ENCODE measurements at regions not wholly inside any gene's neighbourhood (a gene's known extent, or its start where the extent isn't known, plus 50 kb on each side); places are given as distances from the start of the nearest gene placed in this dataset.

- Histone ChIP-seq H3K36me3 (ENCODE audit: control insufficient read depth in 4 of 4, insufficient read depth in 4 of 4, low read length in 4 of 4) (no peaks in the 10 kb centered on the region), H3K27ac (ENCODE audit: low read depth in 1 of 2, low read length in 1 of 2) (no peak overlapping the region), H3K27me3 (ENCODE audit: control insufficient read depth in 3 of 3, insufficient read depth in 3 of 3, low read length in 2 of 3) (no peaks in the 10 kb centered on the region), H3K9ac (ENCODE audit: insufficient read depth in 1 of 2, low read length in 2 of 2) (no peak overlapping the region), H3K4me3 (no peak overlapping the region), H3K9me3 (ENCODE audit: control insufficient read depth in 4 of 4, insufficient read depth in 3 of 4, low read length in 3 of 4) (no peaks in the 10 kb centered on the region), H3K4me1 (ENCODE audit: control insufficient read depth in 5 of 5, insufficient read depth in 5 of 5, low read length in 5 of 5) (peaks cover 0 to 22% (median 8%) of the 10 kb centered on the region in 5 donors)
- no peak for ATAC-seq (ENCODE audit: insufficient read depth, low FRiP score)
- DNase-seq, result no peak
- WGBS, 2 donors, result 74 to 76% methylated on average over 5 of the region's 5 CpGs
- no peak for TF ChIP-seq CTCF (IDR thresholded peaks at IDR 0.05; ENCODE audit: control extremely low read depth, extremely low read depth)
Measured at GRCh38 chr13:44136696-44137268, 236.8 kb upstream of the SERP2 start.

GRCh38 chr13:44137466-44137865, 236.2 kb upstream of the SERP2 start:
- Histone ChIP-seq H3K4me1 (ENCODE audit: control insufficient read depth in 5 of 5, insufficient read depth in 5 of 5, low read length in 5 of 5) (peaks cover 0 to 22% (median 8%) of the 10 kb centered on the region in 5 donors), H3K9ac (ENCODE audit: insufficient read depth in 1 of 2, low read length in 2 of 2) (no peak overlapping the region), H3K36me3 (ENCODE audit: control insufficient read depth in 4 of 4, insufficient read depth in 4 of 4, low read length in 4 of 4) (no peaks in the 10 kb centered on the region), H3K9me3 (ENCODE audit: control insufficient read depth in 4 of 4, insufficient read depth in 3 of 4, low read length in 3 of 4) (no peaks in the 10 kb centered on the region), H3K27ac (ENCODE audit: low read depth in 1 of 2, low read length in 1 of 2) (no peak overlapping the region), H3K27me3 (ENCODE audit: control insufficient read depth in 3 of 3, insufficient read depth in 3 of 3, low read length in 2 of 3) (no peaks in the 10 kb centered on the region), H3K4me3 (no peak overlapping the region)
- no peak for TF ChIP-seq CTCF (IDR thresholded peaks at IDR 0.05; ENCODE audit: control extremely low read depth, extremely low read depth)
- 94 to 100% methylated on average over 1 of the region's 1 CpG for WGBS, 2 donors
- ATAC-seq (ENCODE audit: insufficient read depth, low FRiP score) (no peak), DNase-seq (no peak)

- H3K27me3 ChIP-seq (ENCODE audit: control insufficient read depth in 3 of 3, insufficient read depth in 3 of 3, low read length in 2 of 3), result no peaks in the 10 kb centered on the region
- no peak overlapping the region for H3K27ac ChIP-seq (ENCODE audit: low read depth in 1 of 2, low read length in 1 of 2)
- ATAC-seq (ENCODE audit: insufficient read depth, low FRiP score), result no peak
- no peak for DNase-seq
- TF ChIP-seq CTCF (IDR thresholded peaks at IDR 0.05; ENCODE audit: control extremely low read depth, extremely low read depth), result no peak
- no peaks in the 10 kb centered on the region for H3K9me3 ChIP-seq (ENCODE audit: control insufficient read depth in 4 of 4, insufficient read depth in 3 of 4, low read length in 3 of 4)
- peaks cover 0 to 22% (median 2%) of the 10 kb centered on the region in 5 donors for H3K4me1 ChIP-seq (ENCODE audit: control insufficient read depth in 5 of 5, insufficient read depth in 5 of 5, low read length in 5 of 5)
- 88 to 89% methylated on average over 7 of the region's 7 CpGs for WGBS, 2 donors
- no peak overlapping the region for H3K9ac ChIP-seq (ENCODE audit: insufficient read depth in 1 of 2, low read length in 2 of 2)
- no peak overlapping the region for H3K4me3 ChIP-seq
- H3K36me3 ChIP-seq (ENCODE audit: control insufficient read depth in 4 of 4, insufficient read depth in 4 of 4, low read length in 4 of 4), result no peaks in the 10 kb centered on the region
Measured at GRCh38 chr13:44140146-44140545, 233.5 kb upstream of the SERP2 start.
